ENCODE measurements at regions not wholly inside any gene's neighbourhood (a gene's known extent, or its start where the extent isn't known, plus 50 kb on each side); places are given as distances from the start of the nearest gene placed in this dataset.

DNA sequence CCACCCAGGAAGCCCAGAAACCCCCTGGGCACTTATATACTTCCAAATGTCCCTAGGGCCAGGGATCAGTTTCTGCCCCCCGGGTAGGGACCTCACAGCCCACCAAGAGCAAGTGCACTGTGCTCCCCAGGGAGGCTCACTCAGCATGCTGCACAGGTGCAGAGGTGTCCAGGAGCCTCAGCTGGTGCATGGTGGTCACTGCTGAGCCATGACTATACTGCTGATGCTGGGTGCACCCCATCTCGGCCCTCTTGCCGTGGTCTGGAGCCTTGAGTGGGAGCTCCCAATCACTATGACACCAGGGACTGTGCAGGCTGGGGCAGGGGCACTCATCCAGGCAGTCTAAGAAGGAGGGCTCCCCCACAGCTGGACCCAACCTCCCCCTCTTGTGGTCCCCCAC is 617.8 kb upstream of the RAB6C start:
- Histone ChIP-seq H3K27me3 (ENCODE audit: control insufficient read depth in 4 of 4, insufficient read depth in 4 of 4, low read length in 3 of 4) (peaks cover 0 to 4% (median 0%) of the 10 kb centered on the region in 4 donors), H3K4me3 (ENCODE audit: low read depth in 1 of 3, low read length in 3 of 3) (no peak overlapping the region), H3K9me3 (ENCODE audit: control insufficient read depth in 4 of 4, low read length in 3 of 4) (no peaks in the 10 kb centered on the region), H3K4me1 (ENCODE audit: control insufficient read depth in 4 of 4, insufficient read depth in 4 of 4, low read length in 3 of 4) (no peaks in the 10 kb centered on the region), H3K36me3 (ENCODE audit: control insufficient read depth in 4 of 4, insufficient read depth in 3 of 4, low read depth in 1 of 4, low read length in 3 of 4) (no peaks in the 10 kb centered on the region), H3K9ac (ENCODE audit: low read depth in 1 of 2, low read length in 2 of 2) (no peak overlapping the region), H3K27ac (ENCODE audit: low read depth in 1 of 2, low read length in 2 of 2) (no peak overlapping the region)
- no peak for DNase-seq (ENCODE audit: low spot score)
- TF ChIP-seq HNF4G (IDR thresholded peaks at IDR 0.05) (no peak), FOXA2 (IDR thresholded peaks at IDR 0.05) (no peak), YY1 (IDR thresholded peaks at IDR 0.05) (no peak), FOXA1 (IDR thresholded peaks at IDR 0.05) (no peak), GABPA (IDR thresholded peaks at IDR 0.05 in 1 of 2, conservative IDR thresholded peaks at IDR 0.05 in 1 of 2) (no peak), EGR1 (IDR thresholded peaks at IDR 0.05; ENCODE audit: low read depth in 2 of 2) (no peak), TAF1 (conservative IDR thresholded peaks at IDR 0.05) (no peak), RXRA (IDR thresholded peaks at IDR 0.05) (no peak), RAD21 (IDR thresholded peaks at IDR 0.05) (no peak), NR2F2 (IDR thresholded peaks at IDR 0.05) (no peak), SP1 (IDR thresholded peaks at IDR 0.05) (no peak), HNF4A (conservative IDR thresholded peaks at IDR 0.05) (no peak)
- TF ChIP-seq, protein P1, sequence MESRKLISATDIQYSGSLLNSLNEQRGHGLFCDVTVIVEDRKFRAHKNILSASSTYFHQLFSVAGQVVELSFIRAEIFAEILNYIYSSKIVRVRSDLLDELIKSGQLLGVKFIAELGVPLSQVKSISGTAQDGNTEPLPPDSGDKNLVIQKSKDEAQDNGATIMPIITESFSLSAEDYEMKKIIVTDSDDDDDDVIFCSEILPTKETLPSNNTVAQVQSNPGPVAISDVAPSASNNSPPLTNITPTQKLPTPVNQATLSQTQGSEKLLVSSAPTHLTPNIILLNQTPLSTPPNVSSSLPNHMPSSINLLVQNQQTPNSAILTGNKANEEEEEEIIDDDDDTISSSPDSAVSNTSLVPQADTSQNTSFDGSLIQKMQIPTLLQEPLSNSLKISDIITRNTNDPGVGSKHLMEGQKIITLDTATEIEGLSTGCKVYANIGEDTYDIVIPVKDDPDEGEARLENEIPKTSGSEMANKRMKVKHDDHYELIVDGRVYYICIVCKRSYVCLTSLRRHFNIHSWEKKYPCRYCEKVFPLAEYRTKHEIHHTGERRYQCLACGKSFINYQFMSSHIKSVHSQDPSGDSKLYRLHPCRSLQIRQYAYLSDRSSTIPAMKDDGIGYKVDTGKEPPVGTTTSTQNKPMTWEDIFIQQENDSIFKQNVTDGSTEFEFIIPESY (IDR thresholded peaks at IDR 0.05), result no peak
- TF ChIP-seq, protein P2, sequence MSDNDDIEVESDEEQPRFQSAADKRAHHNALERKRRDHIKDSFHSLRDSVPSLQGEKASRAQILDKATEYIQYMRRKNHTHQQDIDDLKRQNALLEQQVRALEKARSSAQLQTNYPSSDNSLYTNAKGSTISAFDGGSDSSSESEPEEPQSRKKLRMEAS (IDR thresholded peaks at IDR 0.05), result no peak
- TF ChIP-seq, protein P3, sequence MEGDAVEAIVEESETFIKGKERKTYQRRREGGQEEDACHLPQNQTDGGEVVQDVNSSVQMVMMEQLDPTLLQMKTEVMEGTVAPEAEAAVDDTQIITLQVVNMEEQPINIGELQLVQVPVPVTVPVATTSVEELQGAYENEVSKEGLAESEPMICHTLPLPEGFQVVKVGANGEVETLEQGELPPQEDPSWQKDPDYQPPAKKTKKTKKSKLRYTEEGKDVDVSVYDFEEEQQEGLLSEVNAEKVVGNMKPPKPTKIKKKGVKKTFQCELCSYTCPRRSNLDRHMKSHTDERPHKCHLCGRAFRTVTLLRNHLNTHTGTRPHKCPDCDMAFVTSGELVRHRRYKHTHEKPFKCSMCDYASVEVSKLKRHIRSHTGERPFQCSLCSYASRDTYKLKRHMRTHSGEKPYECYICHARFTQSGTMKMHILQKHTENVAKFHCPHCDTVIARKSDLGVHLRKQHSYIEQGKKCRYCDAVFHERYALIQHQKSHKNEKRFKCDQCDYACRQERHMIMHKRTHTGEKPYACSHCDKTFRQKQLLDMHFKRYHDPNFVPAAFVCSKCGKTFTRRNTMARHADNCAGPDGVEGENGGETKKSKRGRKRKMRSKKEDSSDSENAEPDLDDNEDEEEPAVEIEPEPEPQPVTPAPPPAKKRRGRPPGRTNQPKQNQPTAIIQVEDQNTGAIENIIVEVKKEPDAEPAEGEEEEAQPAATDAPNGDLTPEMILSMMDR (IDR thresholded peaks at IDR 0.05; ENCODE audit: low read depth, low read length, missing input control), result no peak
- TF ChIP-seq, protein P4, sequence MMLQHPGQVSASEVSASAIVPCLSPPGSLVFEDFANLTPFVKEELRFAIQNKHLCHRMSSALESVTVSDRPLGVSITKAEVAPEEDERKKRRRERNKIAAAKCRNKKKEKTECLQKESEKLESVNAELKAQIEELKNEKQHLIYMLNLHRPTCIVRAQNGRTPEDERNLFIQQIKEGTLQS (IDR thresholded peaks at IDR 0.05), result no peak
- 90% methylated on average over 3 of the region's 3 CpGs for WGBS

DNA sequence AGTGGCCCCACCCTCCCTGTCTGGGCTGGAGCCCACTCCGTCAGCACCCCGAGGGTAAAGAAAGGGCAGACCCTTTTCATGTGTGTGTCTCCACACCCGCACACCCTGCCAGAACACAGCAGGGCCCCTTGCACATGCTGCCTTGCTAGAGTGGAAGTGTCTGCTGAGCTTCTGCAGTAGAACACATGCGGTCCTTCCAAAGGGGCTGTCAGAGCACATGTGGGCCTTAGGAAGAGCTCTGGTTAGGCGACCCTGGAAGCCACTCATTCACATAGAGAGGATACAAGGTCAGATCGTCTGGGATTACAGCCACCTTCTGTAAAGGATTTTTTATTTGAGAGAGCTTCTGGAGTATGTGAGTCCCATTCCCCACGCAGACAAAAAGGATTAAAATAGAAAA is 613.2 kb upstream of the RAB6C start:
- Histone ChIP-seq H3K27me3 (ENCODE audit: control insufficient read depth in 4 of 4, insufficient read depth in 4 of 4, low read length in 3 of 4) (peaks cover 0 to 4% (median 0%) of the 10 kb centered on the region in 4 donors), H3K4me3 (ENCODE audit: low read depth in 1 of 3, low read length in 3 of 3) (no peak overlapping the region), H3K4me1 (ENCODE audit: control insufficient read depth in 4 of 4, insufficient read depth in 4 of 4, low read length in 3 of 4) (no peaks in the 10 kb centered on the region), H3K9ac (ENCODE audit: low read depth in 1 of 2, low read length in 2 of 2) (no peak overlapping the region), H3K9me3 (ENCODE audit: control insufficient read depth in 4 of 4, low read length in 3 of 4) (no peaks in the 10 kb centered on the region), H3K36me3 (ENCODE audit: control insufficient read depth in 4 of 4, insufficient read depth in 3 of 4, low read depth in 1 of 4, low read length in 3 of 4) (no peaks in the 10 kb centered on the region), H3K27ac (ENCODE audit: low read depth in 1 of 2, low read length in 2 of 2) (no peak overlapping the region)
- 75% methylated on average over 7 of the region's 7 CpGs for WGBS
- no peak for TF ChIP-seq HNF4G (IDR thresholded peaks at IDR 0.05)
- no peak for DNase-seq (ENCODE audit: low spot score)

DNA sequence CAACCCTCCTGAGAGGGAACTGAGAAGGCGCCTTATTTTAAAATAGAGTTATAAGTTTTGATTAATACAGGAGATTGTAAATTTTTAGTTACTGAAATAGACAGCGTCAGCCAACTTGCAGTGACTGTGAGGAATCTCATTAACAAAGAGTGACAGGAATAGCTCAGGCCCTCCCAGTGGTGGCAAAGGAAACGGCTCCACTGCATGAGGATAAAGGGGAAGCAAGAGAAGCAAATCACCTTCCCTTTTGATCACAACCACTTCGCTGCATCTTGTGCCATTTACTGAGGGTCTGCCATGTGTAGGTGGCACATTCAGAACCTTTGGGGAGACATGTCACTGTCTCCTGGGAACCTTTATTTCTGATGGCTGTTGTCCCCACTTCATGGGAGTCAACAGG is 612.4 kb upstream of the RAB6C start:
- H3K4me1 ChIP-seq (ENCODE audit: control insufficient read depth in 4 of 4, insufficient read depth in 4 of 4, low read length in 3 of 4), result no peaks in the 10 kb centered on the region
- WGBS, result 73% methylated on average over 4 of the region's 4 CpGs
- TF ChIP-seq, protein P4 (IDR thresholded peaks at IDR 0.05), result no peak
- TF ChIP-seq, protein P3 (IDR thresholded peaks at IDR 0.05; ENCODE audit: low read depth, low read length, missing input control), result no peak
- TF ChIP-seq GABPA (IDR thresholded peaks at IDR 0.05 in 1 of 2, conservative IDR thresholded peaks at IDR 0.05 in 1 of 2) (no peak), HNF4G (IDR thresholded peaks at IDR 0.05) (no peak), NR2F2 (IDR thresholded peaks at IDR 0.05) (no peak), YY1 (IDR thresholded peaks at IDR 0.05) (no peak), TAF1 (conservative IDR thresholded peaks at IDR 0.05) (no peak), HNF4A (conservative IDR thresholded peaks at IDR 0.05) (no peak), RXRA (IDR thresholded peaks at IDR 0.05) (no peak)
- TF ChIP-seq, protein P5, sequence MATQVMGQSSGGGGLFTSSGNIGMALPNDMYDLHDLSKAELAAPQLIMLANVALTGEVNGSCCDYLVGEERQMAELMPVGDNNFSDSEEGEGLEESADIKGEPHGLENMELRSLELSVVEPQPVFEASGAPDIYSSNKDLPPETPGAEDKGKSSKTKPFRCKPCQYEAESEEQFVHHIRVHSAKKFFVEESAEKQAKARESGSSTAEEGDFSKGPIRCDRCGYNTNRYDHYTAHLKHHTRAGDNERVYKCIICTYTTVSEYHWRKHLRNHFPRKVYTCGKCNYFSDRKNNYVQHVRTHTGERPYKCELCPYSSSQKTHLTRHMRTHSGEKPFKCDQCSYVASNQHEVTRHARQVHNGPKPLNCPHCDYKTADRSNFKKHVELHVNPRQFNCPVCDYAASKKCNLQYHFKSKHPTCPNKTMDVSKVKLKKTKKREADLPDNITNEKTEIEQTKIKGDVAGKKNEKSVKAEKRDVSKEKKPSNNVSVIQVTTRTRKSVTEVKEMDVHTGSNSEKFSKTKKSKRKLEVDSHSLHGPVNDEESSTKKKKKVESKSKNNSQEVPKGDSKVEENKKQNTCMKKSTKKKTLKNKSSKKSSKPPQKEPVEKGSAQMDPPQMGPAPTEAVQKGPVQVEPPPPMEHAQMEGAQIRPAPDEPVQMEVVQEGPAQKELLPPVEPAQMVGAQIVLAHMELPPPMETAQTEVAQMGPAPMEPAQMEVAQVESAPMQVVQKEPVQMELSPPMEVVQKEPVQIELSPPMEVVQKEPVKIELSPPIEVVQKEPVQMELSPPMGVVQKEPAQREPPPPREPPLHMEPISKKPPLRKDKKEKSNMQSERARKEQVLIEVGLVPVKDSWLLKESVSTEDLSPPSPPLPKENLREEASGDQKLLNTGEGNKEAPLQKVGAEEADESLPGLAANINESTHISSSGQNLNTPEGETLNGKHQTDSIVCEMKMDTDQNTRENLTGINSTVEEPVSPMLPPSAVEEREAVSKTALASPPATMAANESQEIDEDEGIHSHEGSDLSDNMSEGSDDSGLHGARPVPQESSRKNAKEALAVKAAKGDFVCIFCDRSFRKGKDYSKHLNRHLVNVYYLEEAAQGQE (IDR thresholded peaks at IDR 0.05), result no peak

More for the DNA sequence above, 612.4 kb upstream of the RAB6C start:
- DNase-seq (ENCODE audit: low spot score), result no peak
- H3K9me3 ChIP-seq (ENCODE audit: control insufficient read depth in 4 of 4, low read length in 3 of 4), result no peaks in the 10 kb centered on the region
- no peak overlapping the region for H3K4me3 ChIP-seq (ENCODE audit: low read depth in 1 of 3, low read length in 3 of 3)
- H3K27ac ChIP-seq (ENCODE audit: low read depth in 1 of 2, low read length in 2 of 2), result no peak overlapping the region
- peaks cover 0 to 4% (median 0%) of the 10 kb centered on the region in 4 donors for H3K27me3 ChIP-seq (ENCODE audit: control insufficient read depth in 4 of 4, insufficient read depth in 4 of 4, low read length in 3 of 4)
- no peaks in the 10 kb centered on the region for H3K36me3 ChIP-seq (ENCODE audit: control insufficient read depth in 4 of 4, insufficient read depth in 3 of 4, low read depth in 1 of 4, low read length in 3 of 4)
- H3K9ac ChIP-seq (ENCODE audit: low read depth in 1 of 2, low read length in 2 of 2), result no peak overlapping the region

Measured in liver (tissue), 8 donors.